ENCODE measurements at regions not wholly inside any gene's neighbourhood (a gene's known extent, or its start where the extent isn't known, plus 50 kb on each side); places are given as distances from the start of the nearest gene placed in this dataset.

DNA sequence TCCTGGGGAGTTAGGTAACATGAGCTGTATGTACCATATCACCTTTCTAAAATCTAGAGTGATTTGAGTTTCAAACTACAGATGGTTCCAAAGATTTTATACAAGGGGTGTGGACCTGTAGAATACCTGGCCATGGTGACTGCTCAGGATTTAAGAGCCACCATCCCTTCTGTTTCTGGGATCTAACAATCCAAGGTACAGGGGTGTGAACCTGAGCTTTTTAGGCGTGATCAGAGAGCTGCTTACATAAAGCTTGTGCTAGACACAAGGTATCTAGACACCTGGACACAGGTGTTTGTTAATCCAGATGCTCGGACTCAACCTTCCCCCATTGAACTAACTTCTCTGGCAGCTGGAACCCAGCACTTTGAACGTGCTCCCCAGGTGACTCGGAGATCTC is 516.4 kb downstream of the RPS24 start:
- no peak for DNase-seq

DNA sequence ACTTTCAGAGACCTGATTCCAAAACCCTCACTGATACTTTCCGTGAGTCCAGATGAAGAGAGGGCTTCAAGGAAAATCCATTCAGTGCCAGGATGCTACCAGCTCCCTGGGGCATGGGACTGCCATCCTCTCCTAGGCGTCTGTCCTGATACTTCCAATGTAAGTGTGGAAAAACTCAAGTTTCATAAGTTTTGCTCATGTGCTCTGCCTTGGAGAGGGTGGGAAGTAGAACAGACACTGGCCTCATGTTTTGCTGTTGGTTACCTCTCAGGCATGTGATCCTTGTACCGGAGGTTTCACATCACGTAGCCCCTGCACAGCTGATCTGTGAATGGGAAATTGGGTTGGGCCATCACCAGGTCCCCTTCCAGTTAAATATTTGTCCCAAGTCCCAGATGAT is 517.1 kb downstream of the RPS24 start:
- no peak for DNase-seq

DNA sequence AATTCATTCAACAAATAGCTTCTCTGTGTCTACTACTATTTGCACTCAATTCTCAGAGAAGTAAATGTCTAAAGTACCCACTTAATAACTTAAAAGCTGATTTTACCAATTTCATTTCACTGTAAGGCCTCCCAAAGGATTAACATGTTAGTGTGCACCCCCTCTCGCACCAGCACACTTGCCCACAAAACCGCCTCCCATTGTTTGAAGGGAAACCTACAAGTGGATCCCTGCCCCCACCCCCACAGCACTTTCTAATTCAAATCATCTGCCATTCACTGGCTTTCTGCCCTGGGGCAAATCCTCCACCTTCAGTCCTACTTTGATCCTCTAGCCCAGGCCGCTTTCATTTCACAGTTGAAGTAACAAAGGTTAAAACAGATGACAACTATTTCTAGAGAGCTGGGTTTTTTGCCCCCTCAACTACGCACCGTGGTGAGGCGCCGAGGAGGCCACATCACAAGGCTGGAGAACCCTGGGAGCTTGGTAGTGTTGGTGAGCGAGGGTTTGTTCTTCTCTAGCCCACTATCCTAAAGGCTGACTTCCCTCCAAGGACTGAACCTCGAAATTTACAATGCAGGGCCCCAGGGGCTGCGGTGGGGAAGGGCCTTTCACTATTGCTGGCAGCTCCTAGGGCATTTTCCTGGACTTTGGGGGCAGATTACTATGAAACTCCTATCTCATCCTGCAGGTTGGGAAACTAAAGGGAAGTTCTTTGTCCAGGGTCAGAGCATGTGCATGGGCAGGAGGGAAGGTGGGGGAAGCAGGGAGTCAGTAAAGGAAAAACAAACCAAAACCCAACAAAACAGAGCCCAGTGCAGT is 517.4 kb upstream of the ZMIZ1 start:
- DNase-seq: no peak

DNA sequence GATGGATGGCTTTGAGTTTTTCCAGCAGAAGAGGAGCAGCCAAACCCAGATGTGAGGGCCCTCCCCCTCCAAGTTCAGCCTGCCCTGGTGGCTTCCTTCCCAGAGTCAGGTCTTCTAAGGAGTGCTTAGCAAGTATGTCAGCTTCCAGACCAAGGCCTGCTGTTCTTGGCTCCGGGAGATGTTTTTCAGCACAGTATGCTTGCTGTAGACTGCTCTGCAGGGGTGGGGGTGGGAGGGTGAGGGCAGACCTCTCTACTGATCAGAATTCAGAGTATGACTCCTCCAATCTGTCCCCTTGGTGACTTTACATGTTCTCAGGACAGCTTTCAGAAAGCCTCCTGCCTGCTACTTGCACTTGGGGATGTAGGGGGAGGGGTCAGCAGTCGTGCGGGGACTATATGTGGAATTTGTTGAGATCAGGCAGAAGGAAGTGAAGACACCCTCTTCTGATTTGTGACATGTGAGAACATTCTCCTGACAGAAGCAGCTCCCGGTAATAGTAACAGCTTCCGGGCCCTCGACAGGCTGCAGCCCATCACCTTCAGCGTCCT is 516.4 kb upstream of the ZMIZ1 start:
- no peak for DNase-seq

DNA sequence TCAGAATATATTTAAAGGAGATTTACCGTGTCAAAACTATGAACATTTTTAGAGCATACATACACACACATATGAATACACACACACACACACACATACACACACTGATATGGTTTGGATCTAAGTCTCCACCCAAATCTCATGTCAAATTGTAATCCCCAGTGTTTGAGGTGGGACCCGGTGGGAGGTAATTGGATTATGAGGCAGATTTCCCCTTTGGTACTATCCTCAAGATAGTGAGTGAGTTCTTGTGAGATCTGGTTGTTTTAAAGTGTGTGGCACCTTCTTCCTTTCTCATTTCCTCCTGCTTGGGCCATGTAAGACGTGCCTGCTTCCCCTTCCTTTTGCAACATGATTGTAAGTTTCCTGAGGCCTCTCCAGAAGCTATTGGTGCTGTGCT is 515.0 kb upstream of the ZMIZ1 start:
- DNase-seq: no peak

DNA sequence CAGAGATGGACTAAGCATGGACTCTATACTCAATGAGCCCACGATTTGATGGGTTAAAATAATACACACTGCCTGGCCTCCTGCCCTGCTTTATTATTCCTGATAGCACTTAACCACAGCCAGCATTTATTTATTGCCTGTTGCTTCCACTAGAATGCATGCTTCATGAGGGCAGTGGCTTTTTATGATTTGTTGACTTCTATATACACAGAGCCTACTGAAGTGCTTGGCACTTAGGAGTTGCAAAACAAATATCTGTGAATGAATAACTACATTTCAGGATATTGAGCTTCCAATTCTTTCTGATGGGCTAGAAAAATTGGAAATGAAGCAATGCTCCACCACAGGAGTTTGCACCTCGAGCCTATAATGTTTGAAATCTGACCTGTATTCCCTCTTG is 513.6 kb upstream of the ZMIZ1 start:
- no peak for DNase-seq

DNA sequence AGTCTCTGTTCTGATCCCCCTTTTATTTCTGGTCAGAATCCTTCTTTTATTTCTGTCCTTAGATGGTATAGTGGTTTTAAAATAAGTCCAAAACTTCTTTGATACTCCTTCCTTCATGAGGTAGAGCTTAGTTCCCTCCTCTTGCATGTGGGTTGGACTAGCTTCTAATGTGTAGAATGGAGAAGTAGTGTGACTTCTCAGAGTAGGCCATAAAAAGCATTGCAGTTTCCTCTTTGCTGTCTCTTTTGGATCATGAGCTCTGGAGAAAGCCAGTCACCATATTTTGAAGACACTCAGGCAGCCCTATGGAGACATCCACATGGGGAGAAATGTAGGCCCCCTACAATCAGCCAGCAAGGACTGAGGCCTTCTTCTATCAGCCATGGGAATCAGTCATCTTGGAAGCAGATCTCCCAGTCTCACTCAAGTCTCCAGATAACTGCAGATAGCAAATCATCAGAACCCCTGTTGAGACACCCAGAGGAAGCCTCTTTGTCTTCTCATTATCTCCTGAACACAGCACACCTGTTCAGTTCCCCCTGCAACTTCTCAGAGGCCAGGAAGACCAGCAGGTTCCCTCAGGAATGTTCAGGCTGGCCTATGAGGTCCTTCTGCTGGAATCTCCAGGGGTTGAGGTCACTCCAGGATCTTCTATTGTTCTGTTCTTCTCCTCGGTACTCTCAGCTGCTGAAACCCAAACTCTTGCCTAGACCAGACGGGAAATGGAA is 511.9 kb upstream of the ZMIZ1 start:
- DNase-seq: no peak

DNA sequence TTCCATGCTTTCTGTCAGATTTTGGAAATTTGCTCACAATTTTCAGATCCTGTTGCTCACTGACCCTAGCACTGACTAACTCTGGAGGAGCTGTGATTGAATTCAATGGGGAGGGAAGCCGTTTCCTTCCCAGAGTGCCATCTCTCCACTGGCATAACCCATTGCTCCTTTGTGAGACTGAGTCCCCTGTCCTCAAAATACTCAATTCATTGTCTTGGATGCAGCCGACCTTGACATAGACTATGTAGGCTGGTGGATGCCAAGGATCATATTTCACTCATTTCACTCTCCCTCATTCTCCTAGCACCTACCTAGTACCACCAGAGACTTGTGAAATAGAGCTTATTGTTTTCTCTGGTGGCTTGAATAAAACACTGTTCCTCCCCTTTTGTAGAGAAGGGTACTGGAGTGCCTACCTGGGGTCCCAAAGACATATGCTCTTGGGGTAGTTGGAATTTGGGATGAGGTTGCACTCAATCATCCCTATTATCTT is 511.3 kb upstream of the ZMIZ1 start:
- no peak for DNase-seq

DNA sequence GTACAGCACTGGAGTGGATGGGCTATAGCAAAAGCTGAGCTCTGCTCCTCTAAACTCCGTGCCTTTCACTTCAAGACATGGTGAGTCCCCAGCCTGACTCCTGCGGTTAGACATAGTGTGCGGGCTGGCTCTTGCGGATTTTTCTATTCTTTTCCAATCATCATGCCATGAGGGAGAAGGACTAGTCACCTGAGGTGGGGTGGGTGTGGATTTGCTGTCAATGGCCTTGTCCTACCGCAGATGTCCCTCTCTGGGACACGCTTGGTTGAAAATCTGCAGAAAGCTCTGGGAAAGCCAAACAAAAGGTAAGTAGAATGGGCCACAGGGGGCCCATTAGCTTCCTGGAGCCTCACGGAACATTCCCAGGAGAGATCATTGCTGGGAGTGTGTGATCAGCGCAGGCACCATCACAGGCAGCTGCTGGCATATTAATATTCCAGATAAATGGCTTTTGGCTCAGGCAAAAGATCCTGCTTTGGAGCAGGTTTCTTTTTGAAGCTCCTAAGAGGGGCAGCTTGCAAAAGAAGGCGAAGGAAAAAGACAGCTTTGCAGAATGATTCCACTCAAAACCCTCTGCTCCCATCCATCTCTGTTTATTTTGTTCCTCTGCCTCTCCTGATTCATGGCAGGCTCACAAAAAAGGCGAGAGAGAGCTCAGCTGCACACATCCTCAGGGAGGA is 509.0 kb upstream of the ZMIZ1 start:
- DNase-seq: no peak

DNA sequence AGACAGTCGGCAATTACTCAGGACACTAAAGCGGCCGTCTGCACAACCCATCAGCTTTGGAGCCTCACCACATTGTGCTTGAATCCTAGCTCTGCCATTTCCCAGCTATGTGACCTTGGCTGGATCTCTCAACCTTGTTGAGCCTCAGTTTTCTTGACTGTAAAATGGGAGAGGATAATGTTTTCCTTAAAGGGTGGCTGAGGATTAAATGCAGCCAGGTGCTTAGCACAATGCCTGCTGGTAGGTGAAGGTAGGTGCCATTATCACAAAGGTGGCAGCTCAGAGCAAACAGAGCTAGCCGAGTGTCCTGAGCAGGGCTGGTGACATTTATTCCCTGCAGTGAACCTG is 508.5 kb upstream of the ZMIZ1 start:
- no peak for DNase-seq

DNA sequence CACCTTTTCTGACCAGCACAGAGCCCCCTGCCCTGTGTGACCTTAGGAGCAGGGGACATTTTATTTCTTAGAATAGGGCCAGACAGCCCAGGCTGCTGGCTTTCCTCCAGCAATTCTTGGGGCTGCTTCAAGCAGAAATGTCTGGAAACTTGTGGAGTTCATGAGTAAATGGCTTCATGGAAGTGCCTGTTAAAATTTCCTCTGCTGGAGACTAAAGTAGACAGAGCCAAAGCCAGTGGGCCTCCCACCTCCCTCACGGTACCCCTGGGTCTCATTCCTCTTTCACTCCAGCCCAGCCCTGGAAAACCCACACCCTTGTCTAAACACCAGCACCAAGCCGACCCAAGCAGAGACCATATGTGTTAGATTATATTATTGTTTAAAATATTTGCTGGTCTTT is 505.5 kb upstream of the ZMIZ1 start:
- no peak for DNase-seq

DNA sequence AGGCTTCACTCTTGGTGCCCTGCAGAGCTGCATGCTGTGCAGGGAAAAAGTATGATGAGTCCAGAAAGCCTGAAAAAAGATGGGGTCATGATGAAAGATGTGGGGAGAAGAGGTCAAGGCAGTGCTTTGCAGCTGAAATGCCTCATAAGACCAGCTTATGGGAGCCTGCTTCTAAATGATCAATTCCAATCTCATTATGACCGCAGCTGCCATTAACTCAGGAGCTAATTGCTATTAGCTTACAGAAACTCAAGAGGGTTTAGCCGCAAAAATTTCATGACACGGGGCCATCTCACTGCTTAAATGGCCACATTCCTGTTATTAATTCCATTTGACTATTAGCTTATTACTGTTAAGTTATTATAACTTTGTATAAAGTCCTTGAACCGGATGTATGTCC is 502.9 kb upstream of the ZMIZ1 start:
- no peak for DNase-seq

DNA sequence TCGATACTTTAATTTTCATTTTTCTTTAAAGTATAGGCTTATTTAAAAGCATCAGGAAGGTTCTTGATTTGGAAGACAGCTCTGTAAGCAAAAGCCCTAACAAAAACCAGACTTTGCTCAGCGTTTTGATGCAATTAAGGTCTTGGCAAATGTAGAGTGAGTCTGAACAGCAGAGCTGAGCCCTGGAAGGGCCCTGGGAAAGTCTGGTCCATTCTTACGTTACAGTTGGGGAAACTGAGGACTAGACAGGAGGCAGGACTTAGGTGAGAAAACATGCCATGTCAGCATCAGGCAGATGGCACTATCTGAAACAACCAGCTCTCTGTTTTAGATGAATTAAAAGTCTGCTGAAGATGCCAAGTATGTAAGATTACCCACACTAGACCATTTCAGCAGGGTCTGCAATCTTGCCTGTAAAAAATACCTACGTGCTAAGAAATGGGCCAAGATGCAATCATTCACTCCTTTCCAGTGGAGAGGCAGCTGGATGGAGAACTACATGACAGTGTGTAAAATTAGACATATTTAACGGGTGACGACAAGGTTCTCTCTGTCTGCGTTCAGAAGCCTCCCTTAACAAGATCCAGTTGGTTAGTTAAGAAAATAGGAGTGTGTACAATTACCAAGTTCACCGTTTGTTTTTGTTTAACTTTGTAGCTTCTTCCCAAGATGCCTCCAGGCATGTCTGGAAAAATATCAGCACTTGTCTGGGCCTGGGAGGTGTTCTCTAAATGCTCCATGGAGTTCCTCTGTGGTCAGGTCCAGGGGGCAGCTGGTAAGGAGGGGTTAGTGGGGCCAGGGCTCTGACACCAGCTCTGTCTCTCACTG is 502.3 kb upstream of the ZMIZ1 start:
- no peak for DNase-seq

DNA sequence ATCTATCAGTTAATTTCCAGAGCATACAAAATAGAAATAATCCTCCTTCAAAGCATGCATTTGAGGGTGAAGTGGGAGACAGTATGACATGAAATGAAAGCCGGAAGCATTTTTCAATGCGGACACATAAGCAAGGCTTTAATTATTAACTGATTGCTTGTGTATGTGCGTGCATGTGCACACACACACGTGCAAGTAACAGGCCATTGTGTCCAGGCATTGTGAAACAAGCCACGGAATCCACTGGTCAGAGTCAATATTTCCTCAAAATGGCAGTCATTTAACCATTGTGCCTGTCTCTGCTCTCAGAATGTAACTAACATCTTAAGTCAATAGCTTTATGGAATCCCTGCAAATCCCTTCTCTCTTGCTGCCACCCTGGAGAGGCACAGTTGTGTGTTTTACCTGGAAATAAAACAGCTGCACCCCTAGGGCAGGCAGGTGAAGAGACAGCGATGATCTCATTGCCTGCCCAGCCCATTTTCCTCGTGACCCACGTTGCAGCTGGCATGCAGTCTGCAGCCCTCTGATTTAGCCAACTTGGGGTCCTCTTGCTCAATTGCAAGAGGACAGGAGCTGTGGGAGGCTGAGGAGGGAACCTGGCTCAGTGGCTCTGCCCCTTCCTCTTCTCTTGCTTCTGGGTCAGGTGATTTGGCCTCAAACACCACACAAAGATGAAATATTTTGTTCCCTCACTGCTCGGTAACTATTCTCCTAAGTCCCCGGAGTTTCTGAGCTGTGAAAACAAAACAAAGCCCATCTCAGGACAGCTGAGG is 500.9 kb upstream of the ZMIZ1 start:
- DNase-seq: no peak

DNA sequence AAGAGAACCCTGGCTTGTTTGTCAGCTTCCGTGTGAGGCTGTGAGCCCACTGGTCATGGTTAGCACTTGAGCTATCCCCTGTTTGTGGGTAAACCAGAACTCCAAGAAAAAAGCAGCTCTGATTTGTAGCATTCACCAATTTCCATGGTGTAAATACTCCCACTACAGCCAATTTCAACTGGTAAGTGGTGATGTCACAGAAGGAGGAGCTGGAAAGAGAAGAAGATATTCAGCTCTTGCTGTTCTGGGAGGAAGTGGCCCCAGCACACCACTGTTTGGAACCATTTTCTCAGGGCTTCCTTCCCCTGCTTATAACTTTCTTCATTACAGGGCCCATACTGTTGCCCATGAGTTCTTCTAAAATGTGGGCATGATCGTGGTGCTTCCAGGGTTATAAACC is 500.1 kb upstream of the ZMIZ1 start:
- no peak for DNase-seq

DNA sequence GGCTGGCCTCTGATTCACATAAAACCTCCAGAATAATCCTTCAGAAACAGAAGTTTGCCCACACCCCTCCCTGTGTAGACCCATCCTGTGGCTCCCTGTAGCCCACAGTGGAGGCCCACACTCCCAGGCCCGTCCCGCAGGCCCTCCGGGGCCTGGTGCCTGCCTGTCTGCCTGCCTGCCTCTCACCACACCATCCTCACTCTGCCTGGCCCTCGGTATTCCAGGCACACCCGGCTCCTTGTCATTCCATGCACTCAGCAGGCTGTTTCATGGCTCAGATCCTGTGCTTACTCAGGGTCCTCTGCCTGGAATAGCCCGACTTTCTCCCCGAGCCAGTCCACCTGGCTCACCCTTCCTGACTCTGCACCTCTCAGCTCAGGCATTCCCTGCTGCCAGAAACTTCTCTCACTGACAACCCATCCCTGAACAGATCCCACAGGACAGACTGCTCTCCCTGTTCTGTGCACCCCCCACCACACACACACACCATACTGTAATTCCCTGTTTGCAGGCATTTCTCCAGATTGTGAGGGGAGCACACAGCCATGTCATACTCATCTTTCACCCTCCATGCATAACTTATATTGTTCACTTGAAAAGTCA is 498.0 kb upstream of the ZMIZ1 start:
- no peak for DNase-seq

DNA sequence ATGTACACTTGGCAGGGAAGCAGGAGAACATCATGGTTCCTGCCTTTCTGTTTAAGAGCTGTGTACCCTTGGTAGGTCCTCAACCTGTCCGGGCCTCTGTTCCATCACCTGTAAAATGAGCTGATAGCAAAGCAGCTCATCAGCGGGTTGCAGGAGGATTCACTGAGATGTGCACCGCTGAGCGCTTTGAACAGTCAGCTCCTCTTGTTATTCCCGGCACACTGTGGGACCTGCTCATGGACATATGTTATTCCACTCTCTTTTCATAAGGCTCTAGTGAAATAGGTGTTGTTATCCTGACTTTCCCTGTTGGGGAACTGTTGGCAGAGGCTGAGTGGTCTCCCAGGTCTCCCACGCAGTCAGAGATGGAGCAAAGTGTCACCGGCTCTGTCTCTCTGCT is 497.5 kb upstream of the ZMIZ1 start:
- DNase-seq: no peak

DNA sequence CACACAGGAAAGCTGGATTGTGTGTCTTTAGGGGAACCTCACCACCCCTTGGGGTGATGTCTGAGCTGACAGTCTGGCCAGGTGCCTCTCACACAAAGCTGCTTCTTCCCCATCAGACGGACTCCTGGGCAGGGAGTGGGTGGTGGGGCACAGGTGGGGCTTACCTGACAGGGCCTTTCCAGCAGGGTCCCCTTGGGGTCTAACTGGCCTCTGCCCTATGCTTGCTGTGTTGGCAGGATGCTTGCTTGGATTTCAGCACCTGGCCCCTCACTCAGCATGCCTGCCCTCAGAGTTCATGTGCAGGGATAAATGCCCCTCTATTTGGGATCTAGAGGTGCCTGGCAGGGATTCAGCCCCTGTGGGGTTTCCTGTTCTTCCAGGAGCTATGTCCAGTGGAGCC is 496.9 kb upstream of the ZMIZ1 start:
- DNase-seq: no peak

DNA sequence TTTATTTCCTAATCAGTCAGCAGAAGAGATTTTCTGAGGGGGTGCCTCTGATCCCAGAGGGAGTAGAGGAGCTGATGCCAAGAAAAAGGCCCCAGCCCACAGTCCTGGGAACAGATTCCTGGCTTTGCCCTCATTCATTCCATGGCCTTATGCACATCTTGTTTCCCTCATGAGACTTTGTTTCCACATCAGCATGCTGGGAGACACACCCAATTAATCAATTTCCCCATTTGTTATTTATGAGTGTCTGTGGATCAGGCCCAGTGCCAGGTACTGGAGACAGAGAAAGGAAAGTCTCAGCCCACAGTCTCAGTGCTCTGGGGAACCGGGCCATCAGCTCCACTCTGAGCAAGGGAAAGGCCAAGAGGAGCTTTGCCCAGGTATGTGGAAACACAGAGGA is 496.2 kb upstream of the ZMIZ1 start:
- DNase-seq: no peak

DNA sequence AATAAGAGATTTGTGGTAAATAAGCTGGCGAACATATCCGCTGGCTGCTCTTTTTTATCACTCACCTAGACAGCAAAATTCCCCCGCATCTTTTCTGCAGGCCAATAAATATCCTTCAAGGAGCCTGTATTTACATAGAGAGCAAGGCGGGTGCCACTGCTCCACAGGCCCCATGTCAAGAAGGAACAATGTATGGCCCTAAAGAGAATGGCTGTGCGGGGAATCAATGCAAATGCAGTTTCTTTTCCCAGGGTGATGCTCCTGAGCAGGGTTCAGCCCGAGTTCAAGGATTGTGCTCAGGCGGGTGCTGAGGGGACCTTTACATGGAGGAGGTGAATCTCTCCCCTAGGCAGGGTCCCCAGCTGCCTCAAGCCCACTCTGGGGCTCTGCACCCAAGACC is 494.2 kb upstream of the ZMIZ1 start:
- no peak for DNase-seq

DNA sequence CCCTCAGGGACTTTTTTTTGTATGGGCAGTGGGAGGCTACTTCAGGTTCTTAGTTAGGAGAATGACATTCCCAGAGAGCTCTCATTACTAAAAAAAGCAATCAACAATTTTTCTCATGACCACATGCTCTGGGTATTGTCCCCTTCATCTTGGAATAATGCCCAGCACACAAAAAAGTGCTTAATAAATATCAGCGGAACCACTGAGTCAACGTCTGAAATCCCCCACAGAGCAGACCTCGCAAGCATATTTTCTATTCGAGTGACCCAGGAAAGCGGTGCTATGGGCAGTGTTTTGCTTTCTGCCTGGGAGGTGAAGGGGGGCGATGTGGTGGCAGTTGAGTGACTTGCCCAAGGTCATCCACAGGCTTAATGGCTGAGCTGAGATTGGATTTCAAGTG is 493.4 kb upstream of the ZMIZ1 start:
- DNase-seq: no peak

DNA sequence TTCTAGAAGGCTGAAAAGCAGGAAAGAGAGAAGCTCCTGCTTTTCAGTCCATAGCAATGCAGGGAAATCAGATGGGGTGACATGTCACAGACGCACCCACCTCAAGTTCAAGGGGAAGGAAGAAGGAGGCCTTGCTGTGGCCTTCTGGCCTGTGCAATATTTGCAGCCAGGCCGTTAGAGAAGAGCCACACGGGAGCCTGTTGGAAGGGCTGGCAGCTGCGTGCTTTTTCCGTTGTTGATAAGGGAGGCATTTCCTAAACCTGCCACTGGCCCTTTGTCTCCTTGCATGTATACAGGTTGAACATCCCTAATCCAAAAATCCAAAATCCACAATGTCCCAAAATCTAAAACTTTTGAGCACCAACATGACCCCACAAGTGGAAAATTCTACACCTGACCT is 492.5 kb upstream of the ZMIZ1 start:
- DNase-seq: no peak
